Caco-2 (cell line): ENCODE measurements at regions not wholly inside any gene's neighbourhood (a gene's known extent, or its start where the extent isn't known, plus 50 kb on each side); places are given as distances from the start of the nearest gene placed in this dataset.

ENCODE experiments used
- BruUV-seq: library from RNA; stranded (reverse); fragments of 400-500 nt; replicated peaks from 2 replicates; lab custom pipeline; 2021; lab: Mats Ljungman, UMichigan
- CTCF ChIA-PET: fragments of 300-600 bp; sonication (Branson Sonifier 250); formaldehyde crosslinking; loops from one replicate; lab custom pipeline; 2022; ENCODE audit warnings: antibody characterized with exemption; lab: Charles Lee
- POLR2A ChIA-PET: fragments of 300-600 bp; sonication (Branson Sonifier 250); formaldehyde crosslinking; loops from one replicate; lab custom pipeline; 2022; ENCODE audit warnings: antibody characterized with exemption; lab: Charles Lee
- DNase-seq, 2 experiments: peaks; one replicate each; pipeline versions ENCODE4 v3.0.0 to v3.0.0-alpha.2; 2020 to 2022
- H3K27me3 ChIP-seq: replicated peaks from 2 replicates; pipeline ENCODE4 v1.6.0; 2011; ENCODE audit warnings: low read length; ENCODE audit not compliant: control insufficient read depth, insufficient read depth
- H3K36me3 ChIP-seq: 2 replicates; pipeline ENCODE4 v1.5.1; 2011; ENCODE audit warnings: low read length; ENCODE audit not compliant: control insufficient read depth, insufficient read depth
- H3K4me1 ChIP-seq: fragments of 250-450 bp; sonication (Bioruptor Pico); 2 replicates; pipeline ENCODE4 v1.5.1; 2020; ENCODE audit warnings: mild to moderate bottlenecking
- H3K4me3 ChIP-seq: 2 replicates; pipeline ENCODE4 v1.5.1; 2011; ENCODE audit warnings: low read depth, mild to moderate bottlenecking, control low read depth, low read length
- H3K9me3 ChIP-seq: fragments of 250-450 bp; sonication (Bioruptor Pico); 2 replicates; pipeline ENCODE4 v1.5.1; 2020; ENCODE audit warnings: mild to moderate bottlenecking, moderate library complexity
- H3K27ac Mint-ChIP-seq: one replicate; pipeline ENCODE4 v1.8.0; 2022; ENCODE audit warnings: mixed read lengths; ENCODE audit not compliant: unreplicated experiment
- H3K27me3 Mint-ChIP-seq: one replicate; pipeline ENCODE4 v1.8.0; 2022; ENCODE audit warnings: mixed read lengths; ENCODE audit not compliant: insufficient read depth, unreplicated experiment
- H3K36me3 Mint-ChIP-seq: one replicate; pipeline ENCODE4 v1.8.0; 2022; ENCODE audit warnings: mild to moderate bottlenecking, mixed read lengths; ENCODE audit not compliant: insufficient read depth, unreplicated experiment
- H3K4me1 Mint-ChIP-seq: one replicate; pipeline ENCODE4 v1.8.0; 2022; ENCODE audit warnings: low read depth, mixed read lengths; ENCODE audit not compliant: unreplicated experiment
- H3K4me3 Mint-ChIP-seq: one replicate; pipeline ENCODE4 v1.8.0; 2022; ENCODE audit warnings: mild to moderate bottlenecking, moderate library complexity, mixed read lengths; ENCODE audit not compliant: unreplicated experiment
- H3K9me3 Mint-ChIP-seq: one replicate; pipeline ENCODE4 v1.8.0; 2022; ENCODE audit warnings: mixed read lengths; ENCODE audit not compliant: unreplicated experiment
- intact Hi-C: fragments of 100-400 bp; cut with micrococcal nuclease; formaldehyde crosslinking; loops from one replicate; pipeline ENCODE4 v1.10.0; 2022; ENCODE audit not compliant: unreplicated experiment
- TF ChIP-seq, protein P1 (sequence below), 2 experiments: fragments of 200-600 bp in 1 of 2; IDR thresholded peaks; 1 replicate in 1 of 2; 2 replicates in 1 of 2; pipeline versions ENCODE4 v1.5.1 to v1.8.0; 2011 to 2022; ENCODE audit warnings: antibody characterized with exemption in 1 of 2, control low read depth in 1 of 2, inconsistent platforms in 1 of 2, low read depth in 1 of 2, low read length in 1 of 2, mild to moderate bottlenecking in 1 of 2, moderate library complexity in 1 of 2; ENCODE audit not compliant: insufficient read depth in 1 of 2, severe bottlenecking in 1 of 2, unreplicated experiment in 1 of 2

DNA sequence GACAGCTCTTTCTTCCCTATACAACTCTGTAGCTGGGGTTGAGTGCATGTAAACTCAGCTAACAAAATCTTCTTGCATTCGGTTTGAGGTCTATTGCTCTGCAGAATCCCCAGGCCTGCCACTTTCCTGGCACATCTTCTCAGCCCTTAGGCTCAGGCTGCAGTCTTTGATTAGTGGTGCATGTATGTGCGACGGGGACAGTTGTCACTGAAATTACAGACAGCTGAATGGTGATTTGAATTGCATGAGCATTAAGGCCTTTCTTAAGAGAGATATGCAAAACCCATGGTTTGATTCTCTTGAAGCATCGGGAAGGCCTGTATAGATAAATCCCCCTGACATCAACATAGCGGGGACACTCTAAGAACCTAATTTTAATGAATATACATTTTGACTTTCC lies 222.8 kb downstream of the CDH26 start:
- POLR2A ChIA-PET, result no interaction called here
- no peaks in the 10 kb centered on the region for H3K36me3 Mint-ChIP-seq
- peaks cover 2% of the 10 kb centered on the region; the same call in 1 of the 2 replicates for H3K27me3 ChIP-seq
- CTCF ChIA-PET, result no interaction called here
- no peaks in the 10 kb centered on the region for H3K4me1 Mint-ChIP-seq
- H3K36me3 ChIP-seq, result no peaks in the 10 kb centered on the region
- intact Hi-C loops, result no loop called here
- no peaks in the 10 kb centered on the region for H3K9me3 Mint-ChIP-seq
- H3K4me1 ChIP-seq, result no peaks in the 10 kb centered on the region
- no peaks in the 10 kb centered on the region for H3K9me3 ChIP-seq
- no peak overlapping the region for H3K4me3 Mint-ChIP-seq
- no TSS peak for BruUV-seq
- TF ChIP-seq, protein P1, sequence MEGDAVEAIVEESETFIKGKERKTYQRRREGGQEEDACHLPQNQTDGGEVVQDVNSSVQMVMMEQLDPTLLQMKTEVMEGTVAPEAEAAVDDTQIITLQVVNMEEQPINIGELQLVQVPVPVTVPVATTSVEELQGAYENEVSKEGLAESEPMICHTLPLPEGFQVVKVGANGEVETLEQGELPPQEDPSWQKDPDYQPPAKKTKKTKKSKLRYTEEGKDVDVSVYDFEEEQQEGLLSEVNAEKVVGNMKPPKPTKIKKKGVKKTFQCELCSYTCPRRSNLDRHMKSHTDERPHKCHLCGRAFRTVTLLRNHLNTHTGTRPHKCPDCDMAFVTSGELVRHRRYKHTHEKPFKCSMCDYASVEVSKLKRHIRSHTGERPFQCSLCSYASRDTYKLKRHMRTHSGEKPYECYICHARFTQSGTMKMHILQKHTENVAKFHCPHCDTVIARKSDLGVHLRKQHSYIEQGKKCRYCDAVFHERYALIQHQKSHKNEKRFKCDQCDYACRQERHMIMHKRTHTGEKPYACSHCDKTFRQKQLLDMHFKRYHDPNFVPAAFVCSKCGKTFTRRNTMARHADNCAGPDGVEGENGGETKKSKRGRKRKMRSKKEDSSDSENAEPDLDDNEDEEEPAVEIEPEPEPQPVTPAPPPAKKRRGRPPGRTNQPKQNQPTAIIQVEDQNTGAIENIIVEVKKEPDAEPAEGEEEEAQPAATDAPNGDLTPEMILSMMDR (IDR thresholded peaks at IDR 0.05; ENCODE audit: insufficient read depth in 1 of 2, low read depth in 1 of 2, low read length in 1 of 2, severe bottlenecking in 1 of 2, unreplicated experiment in 1 of 2), result no peak
- no peak overlapping the region for H3K4me3 ChIP-seq
- H3K27me3 Mint-ChIP-seq, result peaks cover 33% of the 10 kb centered on the region
- DNase-seq, result no peak
- H3K27ac Mint-ChIP-seq, result no peak overlapping the region

DNA sequence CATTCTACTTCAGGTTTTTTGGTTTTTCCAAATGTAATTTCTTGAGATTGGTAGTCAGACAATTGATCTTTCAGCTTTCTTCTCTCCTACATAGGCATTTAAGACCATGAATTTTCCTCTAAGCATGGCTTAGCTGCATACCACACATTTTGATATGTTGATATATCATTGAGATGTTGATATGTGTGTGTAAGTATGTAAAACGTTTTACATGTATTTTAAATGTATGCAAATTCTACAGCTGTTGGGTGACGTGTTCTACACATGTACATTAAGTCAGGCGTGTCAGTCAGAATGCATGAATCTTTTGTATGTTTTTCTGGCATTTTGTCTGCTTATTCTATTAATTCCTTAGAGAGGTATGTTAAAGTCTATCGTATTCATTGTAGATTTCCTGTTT lies 228.2 kb downstream of the CDH26 start:
- no peaks in the 10 kb centered on the region; the same call in 1 of the 2 replicates for H3K27me3 ChIP-seq
- peaks cover 34% of the 10 kb centered on the region for H3K27me3 Mint-ChIP-seq
- no peaks in the 10 kb centered on the region for H3K36me3 Mint-ChIP-seq
- CTCF ChIA-PET, result no interaction called here
- no TSS peak for BruUV-seq
- H3K9me3 ChIP-seq, result no peaks in the 10 kb centered on the region
- no peaks in the 10 kb centered on the region for H3K9me3 Mint-ChIP-seq
- no peak overlapping the region for H3K4me3 ChIP-seq
- no peaks in the 10 kb centered on the region for H3K4me1 Mint-ChIP-seq
- POLR2A ChIA-PET, result no interaction called here
- no peak for DNase-seq
- H3K27ac Mint-ChIP-seq, result no peak overlapping the region
- TF ChIP-seq, protein P1 (IDR thresholded peaks at IDR 0.05; ENCODE audit: insufficient read depth in 1 of 2, low read depth in 1 of 2, low read length in 1 of 2, severe bottlenecking in 1 of 2, unreplicated experiment in 1 of 2), result no peak
- H3K4me3 Mint-ChIP-seq, result no peak overlapping the region
- intact Hi-C loops, result no loop called here
- no peaks in the 10 kb centered on the region for H3K36me3 ChIP-seq
- H3K4me1 ChIP-seq, result no peaks in the 10 kb centered on the region

DNA sequence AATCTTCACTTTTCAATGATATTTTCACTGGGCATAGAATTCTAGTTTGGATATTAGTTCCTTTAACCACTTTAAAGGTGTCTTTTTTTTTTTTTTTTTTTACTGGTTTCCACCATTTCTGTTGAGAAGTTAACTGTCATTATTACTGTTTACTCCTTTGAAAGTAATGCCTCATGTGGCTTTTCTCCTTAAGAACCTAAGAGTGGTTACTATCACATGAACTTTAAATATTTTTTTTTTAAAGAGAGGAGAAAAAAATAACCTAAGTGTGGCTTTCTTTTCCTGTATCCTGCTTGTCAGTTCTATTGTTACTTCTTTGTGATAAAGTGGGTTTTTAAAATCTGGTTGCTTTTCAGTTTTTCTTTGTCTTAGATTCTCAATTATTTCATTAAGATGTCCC lies 229.5 kb downstream of the CDH26 start:
- no TSS peak for BruUV-seq
- DNase-seq, result no peak
- H3K4me3 ChIP-seq, result no peak overlapping the region
- no peak overlapping the region for H3K27ac Mint-ChIP-seq
- TF ChIP-seq, protein P1 (IDR thresholded peaks at IDR 0.05; ENCODE audit: insufficient read depth in 1 of 2, low read depth in 1 of 2, low read length in 1 of 2, severe bottlenecking in 1 of 2, unreplicated experiment in 1 of 2), result no peak
- peaks cover 32% of the 10 kb centered on the region for H3K27me3 Mint-ChIP-seq
- H3K9me3 ChIP-seq, result no peaks in the 10 kb centered on the region
- H3K36me3 Mint-ChIP-seq, result no peaks in the 10 kb centered on the region
- CTCF ChIA-PET, result no interaction called here
- H3K4me3 Mint-ChIP-seq, result no peak overlapping the region
- no peaks in the 10 kb centered on the region for H3K36me3 ChIP-seq
- POLR2A ChIA-PET, result no interaction called here
- no peaks in the 10 kb centered on the region for H3K9me3 Mint-ChIP-seq
- intact Hi-C loops, result no loop called here
- H3K4me1 Mint-ChIP-seq, result no peaks in the 10 kb centered on the region
- H3K27me3 ChIP-seq, result no peaks in the 10 kb centered on the region; the same call in 1 of the 2 replicates
- H3K4me1 ChIP-seq, result no peaks in the 10 kb centered on the region
